Hepatic stellate cell (primary cell): ENCODE measurements at regions not wholly inside any gene's neighbourhood (a gene's known extent, or its start where the extent isn't known, plus 50 kb on each side); places are given as distances from the start of the nearest gene placed in this dataset.

Experiments
- DNase-seq: peaks from one replicate; pipeline ENCODE4 v3.0.0; 2011; ENCODE audit warnings: low spot score

DNA sequence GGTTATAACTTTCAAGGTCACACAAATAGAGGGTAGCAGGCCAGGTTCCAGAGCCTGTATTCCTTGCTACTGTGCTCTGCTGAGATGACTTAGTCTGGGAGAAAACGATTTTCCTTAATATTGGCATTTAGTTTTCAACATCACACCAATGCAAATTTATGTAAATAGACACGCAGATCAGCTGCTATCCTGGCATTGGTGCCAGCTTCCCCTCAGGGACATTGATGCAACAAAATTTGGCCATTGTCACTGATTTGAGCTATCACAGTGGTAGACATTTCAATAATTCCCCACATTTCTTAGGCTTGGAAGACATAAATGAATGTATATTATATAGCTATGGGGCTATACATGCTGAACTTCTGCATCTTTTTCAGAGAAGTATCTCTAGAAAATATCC lies 71.6 kb upstream of the ASTN2 start:
- DNase-seq = no peak

DNA sequence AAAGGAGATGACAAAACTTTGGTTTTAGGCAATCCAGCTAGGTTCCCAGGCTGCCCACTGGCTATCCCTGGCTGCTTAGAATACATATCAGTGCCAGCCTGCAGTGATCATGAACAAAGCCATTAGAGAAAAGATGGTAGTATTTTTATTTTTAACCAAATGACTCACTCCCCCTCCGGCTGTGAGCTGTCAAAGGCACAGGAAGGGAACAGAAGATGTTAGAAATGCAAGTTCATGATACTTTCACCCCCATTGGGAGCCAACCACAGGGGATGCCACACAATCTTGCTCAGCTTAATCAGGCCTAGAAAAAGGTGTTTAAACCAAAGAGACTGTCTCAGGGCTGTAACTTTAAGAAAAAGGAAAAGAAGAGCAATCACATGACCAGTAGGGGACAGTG lies 70.3 kb upstream of the ASTN2 start:
- DNase-seq = no peak

DNA sequence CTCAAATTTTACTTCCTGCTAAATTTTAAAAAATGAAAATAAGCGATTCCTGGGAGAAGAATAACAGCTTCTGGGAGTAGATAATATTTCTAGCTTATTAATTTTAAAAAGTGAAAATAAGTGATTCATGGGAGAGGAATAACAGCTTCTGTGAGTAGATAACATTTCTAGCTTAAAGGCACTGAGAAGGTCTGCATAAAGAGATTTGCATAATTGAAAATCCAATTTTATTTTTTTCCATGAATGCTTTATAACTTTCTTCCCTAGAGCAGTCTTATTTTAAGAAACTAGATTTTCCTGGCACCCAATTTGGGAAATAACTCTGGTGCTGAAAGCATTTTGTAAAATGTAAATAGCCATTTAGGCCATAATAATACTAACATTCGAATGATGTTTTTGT lies 65.9 kb upstream of the ASTN2 start:
- no peak for DNase-seq

DNA sequence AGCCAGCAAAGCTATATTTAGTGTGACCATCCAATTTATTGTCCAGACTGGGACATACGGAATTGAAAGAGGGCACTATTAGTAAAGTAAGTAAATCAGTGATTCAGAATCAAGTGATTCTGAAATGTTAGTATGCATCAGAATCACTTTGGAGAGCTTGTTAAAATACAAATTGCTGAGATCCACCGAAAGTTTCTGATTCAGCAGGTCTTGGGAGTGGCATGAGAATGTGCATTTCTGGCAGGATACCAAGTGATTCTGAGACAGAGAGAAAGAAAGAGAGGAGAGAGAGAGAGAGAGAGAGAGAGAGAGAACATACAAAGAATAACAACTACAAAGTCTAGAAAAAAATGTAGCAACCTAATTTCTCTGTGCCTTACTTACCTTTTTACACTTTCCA lies 65.4 kb upstream of the ASTN2 start:
- DNase-seq = no peak

- DNase-seq = no peak
These were observed 58.4 kb upstream of the ASTN2 start for GRCh38 chr9:117473293-117473692.

GRCh38 chr9:117470902-117471301 lies 56.0 kb upstream of the ASTN2 start:
- DNase-seq = no peak

GRCh38 chr9:117470455-117470854 lies 55.6 kb upstream of the ASTN2 start:
- DNase-seq = no peak

- DNase-seq = no peak
These were observed 51.3 kb upstream of the ASTN2 start for GRCh38 chr9:117466111-117466510.

DNA sequence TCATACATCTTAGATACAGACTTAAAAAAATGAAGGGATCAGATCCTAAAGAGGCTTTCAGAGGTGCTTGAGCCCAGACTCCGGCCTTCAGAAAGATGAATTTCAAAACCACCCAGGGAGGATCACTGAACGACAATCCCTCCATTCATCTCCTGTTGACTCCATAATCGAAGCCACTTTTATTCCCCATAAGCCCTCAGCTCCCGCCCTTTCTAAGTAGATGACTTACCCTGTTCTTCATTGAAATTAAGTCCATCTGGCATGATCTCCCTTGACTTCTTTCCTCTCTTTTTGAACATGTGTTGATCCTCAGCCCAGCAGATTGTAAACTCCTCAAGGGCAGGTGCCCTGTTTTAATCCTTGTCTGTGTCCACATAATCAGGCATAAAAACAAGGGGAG lies 50.8 kb upstream of the ASTN2 start:
- no peak for DNase-seq

DNA sequence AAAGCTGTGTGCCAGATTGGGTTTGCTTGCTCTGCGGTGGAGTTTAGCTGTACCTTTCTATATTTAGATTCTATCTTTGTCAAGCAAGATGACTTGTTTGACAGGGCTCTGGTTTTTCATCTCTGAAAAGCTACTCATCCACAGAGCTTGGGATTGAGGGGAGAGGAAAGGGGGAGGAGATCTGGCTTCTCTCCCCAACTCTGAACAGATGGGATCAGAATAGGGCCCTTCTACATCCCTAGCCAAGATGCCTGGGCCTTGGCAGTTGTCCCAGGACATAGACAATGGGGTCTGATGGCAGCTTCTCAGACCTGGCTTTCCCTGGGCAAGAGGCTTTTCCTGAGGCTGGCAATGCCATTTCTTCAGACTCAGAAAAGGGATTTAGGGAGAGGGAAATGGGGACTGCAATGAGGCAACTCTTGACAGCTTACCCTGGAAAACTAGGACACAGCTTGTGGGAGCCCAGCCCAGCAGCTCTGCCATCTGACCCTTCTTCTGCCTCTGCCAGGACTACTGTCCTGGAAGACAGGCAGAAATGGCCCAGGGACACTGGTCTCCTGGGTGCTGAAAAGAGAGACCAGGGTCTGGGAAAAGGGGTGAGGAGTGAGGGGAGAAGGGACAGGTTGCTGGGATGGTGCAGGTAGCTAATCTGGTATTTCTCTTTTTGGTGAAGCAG lies 50.2 kb upstream of the ASTN2 start:
- no peak for DNase-seq
